C4-2B (cell line): ENCODE measurements at regions not wholly inside any gene's neighbourhood (a gene's known extent, or its start where the extent isn't known, plus 50 kb on each side); places are given as distances from the start of the nearest gene placed in this dataset.

Experiments used
- H3K27ac ChIP-seq: fragments of 450-650 bp; 2 replicates; pipeline ENCODE4 v1.5.1; 2017
- CTCF ChIP-seq: fragments of 450-650 bp; conservative IDR thresholded peaks from 2 replicates; pipeline ENCODE4 v1.5.1; 2017; ENCODE audit warnings: mild to moderate bottlenecking
- ZFX ChIP-seq: fragments of 450-650 bp; IDR thresholded peaks from 2 replicates; pipeline ENCODE4 v1.6.1; 2017

- H3K27ac ChIP-seq = no peak overlapping the region
- TF ChIP-seq CTCF = no peak
- TF ChIP-seq ZFX = no peak
Observed at GRCh38 chrX:33298622-33299021, 87.3 kb upstream of the DMD start.

- TF ChIP-seq CTCF (no peak), ZFX (no peak)
- H3K27ac ChIP-seq = no peak overlapping the region
Observed at GRCh38 chrX:33285550-33285949, 74.2 kb upstream of the DMD start.

GRCh38 chrX:33277046-33277445 lies 65.7 kb upstream of the DMD start:
- TF ChIP-seq ZFX = no peak
- no peak for TF ChIP-seq CTCF
- no peak overlapping the region for H3K27ac ChIP-seq

GRCh38 chrX:33273535-33273934 lies 62.2 kb upstream of the DMD start:
- TF ChIP-seq CTCF = no peak
- no peak for TF ChIP-seq ZFX
- H3K27ac ChIP-seq = no peak overlapping the region

GRCh38 chrX:33272986-33273385 lies 61.6 kb upstream of the DMD start:
- no peak for TF ChIP-seq ZFX
- no peak for TF ChIP-seq CTCF
- no peak overlapping the region for H3K27ac ChIP-seq
